ENCODE measurements at regions not wholly inside any gene's neighbourhood (a gene's known extent, or its start where the extent isn't known, plus 50 kb on each side); places are given as distances from the start of the nearest gene placed in this dataset.

GRCh38 chr6:141669141-141669540, 463.6 kb upstream of the GJE1 start:
- intact Hi-C loops (cut with micrococcal nuclease) = no loop called here
- ChIA-PET POLR2A (no interaction called here), CTCF (interaction anchor here (0.9 kb wide), 1 partner anchor 10 kb away, joined by 3 read pairs; no protein-coding TSS in a partner anchor)
- H3K4me1 Mint-ChIP-seq (ENCODE audit: low read depth) = no peaks in the 10 kb centered on the region
- H3K9me3 Mint-ChIP-seq = no peaks in the 10 kb centered on the region
- no peaks in the 10 kb centered on the region for H3K36me3 Mint-ChIP-seq
- no peak overlapping the region for H3K4me3 Mint-ChIP-seq
- DNase-seq = no peak
- H3K27me3 Mint-ChIP-seq = no peaks in the 10 kb centered on the region
- H3K27ac Mint-ChIP-seq = no peak overlapping the region

GRCh38 chr6:141667580-141668309, 465.0 kb upstream of the GJE1 start:
- POLR2A ChIA-PET = no interaction called here
- H3K27me3 Mint-ChIP-seq = no peaks in the 10 kb centered on the region
- DNase-seq = no peak
- intact Hi-C loops (cut with micrococcal nuclease) = no loop called here
- CTCF ChIA-PET = no interaction called here
- H3K9me3 Mint-ChIP-seq = no peaks in the 10 kb centered on the region
- no peaks in the 10 kb centered on the region for H3K4me1 Mint-ChIP-seq (ENCODE audit: low read depth)
- H3K27ac Mint-ChIP-seq = no peak overlapping the region
- H3K36me3 Mint-ChIP-seq = no peaks in the 10 kb centered on the region
- H3K4me3 Mint-ChIP-seq = no peak overlapping the region

GRCh38 chr6:141666187-141666586, 466.5 kb upstream of the GJE1 start:
- ChIA-PET CTCF (no interaction called here), POLR2A (no interaction called here)
- no peak overlapping the region for H3K4me3 Mint-ChIP-seq
- no peaks in the 10 kb centered on the region for H3K9me3 Mint-ChIP-seq
- intact Hi-C loops (cut with micrococcal nuclease) = no loop called here
- H3K27me3 Mint-ChIP-seq = no peaks in the 10 kb centered on the region
- no peak overlapping the region for H3K27ac Mint-ChIP-seq
- H3K4me1 Mint-ChIP-seq (ENCODE audit: low read depth) = no peaks in the 10 kb centered on the region
- no peaks in the 10 kb centered on the region for H3K36me3 Mint-ChIP-seq
- no peak for DNase-seq

- no peaks in the 10 kb centered on the region for H3K36me3 Mint-ChIP-seq
- no peak overlapping the region for H3K4me3 Mint-ChIP-seq
- ChIA-PET POLR2A (no interaction called here), CTCF (no interaction called here)
- no peak overlapping the region for H3K27ac Mint-ChIP-seq
- intact Hi-C loops (cut with micrococcal nuclease) = no loop called here
- no peaks in the 10 kb centered on the region for H3K9me3 Mint-ChIP-seq
- no peaks in the 10 kb centered on the region for H3K27me3 Mint-ChIP-seq
- H3K4me1 Mint-ChIP-seq (ENCODE audit: low read depth) = no peaks in the 10 kb centered on the region
- DNase-seq = no peak
These were observed 468.0 kb upstream of the GJE1 start for GRCh38 chr6:141664744-141665143.

GRCh38 chr6:141659582-141659981, 473.1 kb upstream of the GJE1 start:
- Mint-ChIP-seq H3K4me1 (ENCODE audit: low read depth) (no peaks in the 10 kb centered on the region), H3K27ac (no peak overlapping the region), H3K36me3 (no peaks in the 10 kb centered on the region), H3K4me3 (no peak overlapping the region), H3K9me3 (no peaks in the 10 kb centered on the region), H3K27me3 (no peaks in the 10 kb centered on the region)
- ChIA-PET CTCF (no interaction called here), POLR2A (no interaction called here)
- intact Hi-C loops (cut with micrococcal nuclease) = no loop called here
- no peak for DNase-seq

GRCh38 chr6:141658696-141659095, 474.0 kb upstream of the GJE1 start:
- intact Hi-C loops (cut with micrococcal nuclease) = no loop called here
- H3K4me1 Mint-ChIP-seq (ENCODE audit: low read depth) = no peaks in the 10 kb centered on the region
- peaks cover 2% of the 10 kb centered on the region for H3K27me3 Mint-ChIP-seq
- DNase-seq = no peak
- no peaks in the 10 kb centered on the region for H3K36me3 Mint-ChIP-seq
- no peak overlapping the region for H3K4me3 Mint-ChIP-seq
- ChIA-PET POLR2A (no interaction called here), CTCF (no interaction called here)
- no peak overlapping the region for H3K27ac Mint-ChIP-seq
- no peaks in the 10 kb centered on the region for H3K9me3 Mint-ChIP-seq

GRCh38 chr6:141657812-141658211, 474.9 kb upstream of the GJE1 start:
- ChIA-PET CTCF (no interaction called here), POLR2A (no interaction called here)
- intact Hi-C loops (cut with micrococcal nuclease) = no loop called here
- Mint-ChIP-seq H3K9me3 (no peaks in the 10 kb centered on the region), H3K27ac (no peak overlapping the region), H3K4me1 (ENCODE audit: low read depth) (no peaks in the 10 kb centered on the region), H3K36me3 (no peaks in the 10 kb centered on the region), H3K4me3 (no peak overlapping the region), H3K27me3 (peaks cover 2% of the 10 kb centered on the region)
- DNase-seq = no peak

- Mint-ChIP-seq H3K4me3 (no peak overlapping the region), H3K36me3 (no peaks in the 10 kb centered on the region), H3K27me3 (peaks cover 2% of the 10 kb centered on the region), H3K4me1 (ENCODE audit: low read depth) (no peaks in the 10 kb centered on the region), H3K9me3 (no peaks in the 10 kb centered on the region), H3K27ac (no peak overlapping the region)
- ChIA-PET POLR2A (no interaction called here), CTCF (no interaction called here)
- DNase-seq = no peak
- intact Hi-C loops (cut with micrococcal nuclease) = no loop called here
These were observed 479.1 kb upstream of the GJE1 start for GRCh38 chr6:141653590-141653989.

- POLR2A ChIA-PET = no interaction called here
- intact Hi-C loops (cut with micrococcal nuclease) = no loop called here
These were observed 490.8 kb upstream of the GJE1 start for GRCh38 chr6:141641951-141642350.

GRCh38 chr6:141641406-141641805, 491.3 kb upstream of the GJE1 start:
- ChIA-PET CTCF (no interaction called here), POLR2A (no interaction called here)
- Mint-ChIP-seq H3K27me3 (peaks cover 1% of the 10 kb centered on the region), H3K36me3 (no peaks in the 10 kb centered on the region), H3K9me3 (no peaks in the 10 kb centered on the region), H3K4me3 (no peak overlapping the region), H3K27ac (no peak overlapping the region), H3K4me1 (ENCODE audit: low read depth) (no peaks in the 10 kb centered on the region)
- DNase-seq = no peak
- intact Hi-C loops (cut with micrococcal nuclease) = no loop called here

More at GRCh38 chr6:141641951-141642350, 490.8 kb upstream of the GJE1 start:
- no peaks in the 10 kb centered on the region for H3K4me1 Mint-ChIP-seq (ENCODE audit: low read depth)
- H3K27me3 Mint-ChIP-seq = peaks cover 1% of the 10 kb centered on the region
- CTCF ChIA-PET = no interaction called here
- H3K27ac Mint-ChIP-seq = no peak overlapping the region
- DNase-seq = no peak
- H3K4me3 Mint-ChIP-seq = no peak overlapping the region
- no peaks in the 10 kb centered on the region for H3K36me3 Mint-ChIP-seq
- no peaks in the 10 kb centered on the region for H3K9me3 Mint-ChIP-seq

- POLR2A ChIA-PET = no interaction called here
- H3K36me3 Mint-ChIP-seq = no peaks in the 10 kb centered on the region
- CTCF ChIA-PET = no interaction called here
- DNase-seq = no peak
- H3K9me3 Mint-ChIP-seq = no peaks in the 10 kb centered on the region
- H3K27ac Mint-ChIP-seq = no peak overlapping the region
- peaks cover 3% of the 10 kb centered on the region for H3K4me1 Mint-ChIP-seq (ENCODE audit: low read depth)
- H3K4me3 Mint-ChIP-seq = no peak overlapping the region
- intact Hi-C loops (cut with micrococcal nuclease) = no loop called here
- no peaks in the 10 kb centered on the region for H3K27me3 Mint-ChIP-seq
These were observed 497.1 kb upstream of the GJE1 start for GRCh38 chr6:141635621-141636020.

GRCh38 chr6:141634269-141634668, 498.5 kb upstream of the GJE1 start:
- POLR2A ChIA-PET = no interaction called here
- no peaks in the 10 kb centered on the region for H3K27me3 Mint-ChIP-seq
- DNase-seq = no peak
- no peaks in the 10 kb centered on the region for H3K36me3 Mint-ChIP-seq
- intact Hi-C loops (cut with micrococcal nuclease) = no loop called here
- H3K27ac Mint-ChIP-seq = no peak overlapping the region
- no peaks in the 10 kb centered on the region for H3K9me3 Mint-ChIP-seq
- no peak overlapping the region for H3K4me3 Mint-ChIP-seq
- CTCF ChIA-PET = no interaction called here
- peaks cover 3% of the 10 kb centered on the region for H3K4me1 Mint-ChIP-seq (ENCODE audit: low read depth)

GRCh38 chr6:141624301-141624700, 508.4 kb upstream of the GJE1 start:
- no peaks in the 10 kb centered on the region for H3K36me3 Mint-ChIP-seq
- POLR2A ChIA-PET = no interaction called here
- H3K27me3 Mint-ChIP-seq = peaks cover 1% of the 10 kb centered on the region
- CTCF ChIA-PET = no interaction called here
- H3K4me1 Mint-ChIP-seq (ENCODE audit: low read depth) = no peaks in the 10 kb centered on the region
- H3K9me3 Mint-ChIP-seq = peaks cover 2% of the 10 kb centered on the region
- H3K4me3 Mint-ChIP-seq = no peak overlapping the region
- intact Hi-C loops (cut with micrococcal nuclease) = no loop called here
- no peak overlapping the region for H3K27ac Mint-ChIP-seq
- DNase-seq = no peak
